Activated T-cell treated with anti-CD3 and anti-CD28 coated beads, Interleukin-2, amount 50 U/mL, for 1 hour (primary cell): ENCODE measurements at regions not wholly inside any gene's neighbourhood (a gene's known extent, or its start where the extent isn't known, plus 50 kb on each side); places are given as distances from the start of the nearest gene placed in this dataset.

Experiments used
- DNase-seq: peaks from one replicate; pipeline ENCODE4 v3.0.0-alpha.2; 2020

- no peak for DNase-seq
Observed at GRCh38 chr6:104572901-104573300, 286.8 kb downstream of the HACE1 start.

GRCh38 chr6:104566411-104566810 is 293.3 kb downstream of the HACE1 start:
- no peak for DNase-seq

- no peak for DNase-seq
Observed at GRCh38 chr6:104563306-104563705, 296.4 kb downstream of the HACE1 start.

- DNase-seq: no peak
Observed at GRCh38 chr6:104559435-104560202, 300.1 kb downstream of the HACE1 start.

DNA sequence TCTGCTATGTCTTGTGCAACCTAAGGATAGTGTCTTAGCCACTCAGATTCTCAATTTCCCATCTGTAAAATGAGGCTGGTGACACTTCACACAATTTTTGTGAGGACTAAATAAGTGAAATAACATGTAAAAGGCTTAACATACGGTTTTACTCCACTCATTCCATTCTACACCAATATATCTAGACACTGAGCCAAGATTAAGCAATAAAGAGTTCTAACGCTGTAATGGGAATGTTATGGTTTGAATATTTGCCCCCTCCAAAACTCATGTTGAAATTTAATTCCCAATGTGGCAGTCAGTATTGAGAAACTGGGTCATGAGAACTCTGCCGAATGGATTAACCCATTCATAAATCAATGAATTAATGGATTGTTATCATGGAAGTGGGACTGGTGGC is 301.0 kb downstream of the HACE1 start:
- no peak for DNase-seq

DNA sequence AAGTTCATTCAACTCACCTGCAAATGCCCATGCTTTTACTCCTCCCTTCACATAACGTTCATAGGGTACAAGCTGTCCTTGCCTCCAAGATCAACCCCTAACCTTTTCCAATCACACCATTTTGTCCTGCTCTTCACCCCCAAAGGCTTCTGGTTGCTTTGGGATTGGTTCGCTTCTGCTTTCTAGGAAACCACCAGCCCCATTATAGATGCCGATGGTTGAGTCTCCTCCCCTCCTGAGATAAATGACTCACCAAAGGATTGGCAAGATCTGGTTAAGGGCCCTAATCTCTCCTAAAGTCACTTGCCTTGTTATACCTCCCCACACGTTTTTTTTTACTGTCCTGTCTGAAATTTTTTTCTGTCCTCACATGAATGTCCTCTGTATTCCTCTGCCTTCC is 311.4 kb downstream of the HACE1 start:
- DNase-seq: no peak

DNA sequence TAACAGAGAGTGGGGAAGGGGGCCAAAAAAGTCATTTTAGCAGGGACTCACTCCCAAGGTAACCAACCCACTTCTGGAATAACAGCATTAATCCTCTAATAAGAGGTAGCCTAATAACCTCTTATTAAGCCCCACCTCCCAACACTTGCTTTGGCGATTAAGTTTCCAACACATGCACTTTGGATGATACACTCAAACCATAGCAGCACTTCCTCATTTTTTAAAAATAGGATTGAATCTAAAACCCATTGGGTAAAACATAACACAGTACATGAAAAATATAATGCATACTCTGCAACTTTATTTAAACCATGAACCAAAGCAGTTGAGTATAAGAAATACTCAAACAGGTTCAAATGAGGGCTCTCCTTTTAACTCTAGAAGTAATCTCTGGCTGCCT is 318.3 kb downstream of the HACE1 start:
- no peak for DNase-seq

DNA sequence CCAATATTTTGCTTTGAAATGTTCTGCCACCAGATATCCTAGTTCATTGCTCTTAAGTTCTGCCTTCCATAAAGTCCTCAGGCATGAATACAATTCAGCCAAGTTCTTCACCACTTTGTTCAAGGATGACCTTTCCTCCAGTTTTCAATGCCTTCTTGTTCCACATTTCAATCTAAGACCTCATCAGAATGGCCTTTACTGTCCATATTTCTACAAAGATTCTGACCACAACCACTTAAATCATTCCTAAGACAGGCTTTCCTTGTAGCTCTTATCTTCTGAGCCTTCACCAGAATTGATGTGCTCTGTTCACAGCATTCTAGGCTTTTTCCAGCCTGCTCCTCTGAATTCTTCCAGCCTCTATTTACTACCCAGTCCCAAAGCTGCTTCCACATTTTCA is 319.0 kb downstream of the HACE1 start:
- no peak for DNase-seq

DNA sequence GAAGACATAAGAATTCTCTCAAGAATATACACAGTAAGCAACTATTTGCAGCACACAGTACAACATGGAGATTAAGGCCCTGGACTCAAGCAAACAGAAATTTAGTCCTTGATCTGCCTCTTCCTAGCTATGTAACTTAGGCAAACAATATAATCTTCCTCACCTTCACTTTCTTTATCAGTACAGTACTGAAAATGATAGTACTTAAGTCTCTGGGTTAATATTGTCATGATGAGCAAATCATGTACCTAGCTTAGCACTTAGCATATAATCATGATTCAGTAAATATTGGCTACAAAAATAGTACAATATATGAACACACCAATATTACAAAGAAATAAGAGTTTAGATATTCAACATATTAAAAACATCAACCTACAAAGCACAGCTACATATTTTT is 320.5 kb downstream of the HACE1 start:
- DNase-seq: no peak

DNA sequence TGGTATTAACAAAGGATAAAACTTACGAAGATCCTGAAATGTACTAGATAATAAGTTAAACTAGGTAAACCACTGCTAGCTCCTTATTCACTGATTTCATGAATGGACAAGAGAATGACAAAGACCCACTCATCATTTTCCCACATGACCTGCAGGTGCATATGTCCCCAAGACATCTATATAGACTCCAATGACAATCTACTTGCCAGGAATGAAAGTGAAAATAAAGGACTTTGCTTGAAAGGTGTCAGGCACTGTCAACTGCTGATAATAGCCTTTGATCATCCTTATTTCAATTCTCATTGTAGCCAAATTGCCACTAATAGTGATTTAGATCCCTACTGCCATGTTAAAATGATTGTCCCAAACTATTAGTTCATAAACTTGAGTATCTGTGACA is 321.8 kb downstream of the HACE1 start:
- no peak for DNase-seq

DNA sequence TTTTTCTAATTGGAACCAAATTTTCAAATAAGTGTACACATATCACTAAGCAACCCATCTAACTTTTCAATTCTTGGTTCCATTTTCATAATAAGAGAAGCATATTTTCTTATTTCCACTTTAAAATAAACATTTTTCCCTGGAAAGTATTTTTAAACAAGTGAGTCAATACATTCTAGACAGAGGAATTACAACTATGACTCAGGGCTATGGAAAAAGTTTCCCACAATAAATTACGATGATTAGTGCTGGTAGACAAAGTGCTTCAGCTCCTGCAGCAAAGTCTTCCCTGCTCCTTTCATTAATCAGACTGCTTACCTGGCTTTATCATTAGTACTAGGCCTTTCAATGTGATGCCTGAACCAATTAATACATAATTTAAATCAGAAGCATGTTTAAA is 322.5 kb downstream of the HACE1 start:
- DNase-seq: no peak

DNA sequence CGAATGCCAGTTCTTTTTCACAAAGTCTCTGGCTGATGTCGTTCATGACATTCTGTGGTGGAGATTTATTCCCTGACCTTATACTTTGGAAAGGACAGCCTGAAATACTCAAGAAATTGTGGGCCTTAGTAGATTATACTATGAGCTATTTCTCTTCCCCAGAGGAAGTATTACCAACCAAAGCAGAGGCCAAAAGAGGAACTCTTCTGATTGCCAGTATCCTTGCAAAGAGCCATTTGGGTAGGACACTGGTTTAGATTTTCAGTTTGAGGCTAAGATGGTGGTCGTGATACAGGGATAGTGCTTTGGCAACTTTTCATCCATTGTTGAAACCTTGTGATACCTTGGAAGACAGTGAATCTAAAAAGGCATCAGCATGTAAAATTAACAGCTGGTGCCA is 327.3 kb downstream of the HACE1 start:
- no peak for DNase-seq

DNA sequence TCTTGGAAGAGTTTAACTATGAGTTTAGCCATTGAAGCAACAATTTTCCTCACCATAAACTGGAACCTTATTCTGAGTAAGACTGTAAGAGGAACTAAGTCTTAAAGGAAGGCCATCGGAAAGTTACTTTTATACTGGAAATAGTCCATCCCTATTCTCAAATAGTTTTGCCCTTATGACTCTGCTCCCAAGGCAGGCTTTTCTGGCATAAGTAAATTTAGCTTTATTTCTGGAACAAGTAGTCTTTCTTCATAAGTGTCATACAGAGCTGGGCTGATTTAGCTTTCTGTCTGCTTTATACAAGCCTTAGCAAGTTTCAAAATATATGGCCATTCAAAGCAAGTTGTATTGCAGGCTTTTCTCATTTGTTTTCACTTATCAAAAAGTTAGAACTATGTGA is 328.1 kb downstream of the HACE1 start:
- no peak for DNase-seq

DNA sequence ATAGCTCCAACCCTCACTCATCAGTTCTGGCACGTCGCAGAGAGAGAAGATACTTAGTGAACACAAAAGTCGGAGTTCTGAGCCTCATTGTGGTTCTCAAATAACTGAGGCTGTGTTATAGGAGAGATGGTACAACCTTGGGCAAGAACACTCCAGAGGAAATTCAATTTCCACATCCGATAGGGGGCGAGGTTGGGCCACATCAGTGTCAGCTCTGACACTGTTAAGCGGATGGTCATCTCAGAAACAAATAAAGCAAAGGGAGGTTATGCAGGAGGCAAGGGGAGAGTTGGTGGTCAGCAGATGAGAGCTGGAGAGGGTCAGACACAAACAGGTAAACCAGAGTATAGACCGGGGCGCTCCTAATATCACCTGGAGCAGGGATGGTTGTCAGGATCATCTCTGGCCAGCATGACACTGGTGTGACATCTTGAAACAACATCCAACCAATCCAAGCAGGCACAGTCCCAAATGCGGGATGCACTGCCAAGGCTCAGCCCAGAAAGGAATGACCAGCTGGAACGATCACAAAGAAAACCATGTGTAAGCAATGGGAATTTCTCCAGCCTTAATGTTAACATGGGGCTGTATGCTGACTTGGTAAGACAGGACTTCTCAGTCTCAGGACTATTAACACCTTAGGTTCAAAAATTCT is 331.8 kb downstream of the HACE1 start:
- DNase-seq: no peak

DNA sequence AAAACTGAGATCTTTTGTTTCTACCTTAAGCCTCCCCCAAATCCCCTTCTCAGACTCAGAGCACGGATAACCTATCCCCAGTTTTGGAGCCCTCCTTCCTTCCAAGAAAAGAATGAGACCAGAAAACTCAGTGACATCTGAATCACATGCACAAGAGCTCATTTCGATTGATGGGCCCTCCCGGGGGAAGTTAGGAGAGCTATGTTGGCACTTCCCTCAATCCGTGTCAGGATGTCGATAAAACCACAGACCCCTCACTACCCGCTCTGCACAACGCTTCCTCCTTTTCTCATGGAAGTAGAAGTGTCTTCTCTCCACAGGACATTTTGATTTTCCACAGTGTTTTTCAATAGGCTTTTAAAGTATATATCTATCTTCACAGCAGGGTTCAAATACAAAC is 332.4 kb downstream of the HACE1 start:
- no peak for DNase-seq

GRCh38 chr6:104526376-104526775 is 333.3 kb downstream of the HACE1 start:
- DNase-seq: no peak

- DNase-seq: peak; percentile 61
Observed at GRCh38 chr6:104525677-104526322, 333.9 kb downstream of the HACE1 start.

DNA sequence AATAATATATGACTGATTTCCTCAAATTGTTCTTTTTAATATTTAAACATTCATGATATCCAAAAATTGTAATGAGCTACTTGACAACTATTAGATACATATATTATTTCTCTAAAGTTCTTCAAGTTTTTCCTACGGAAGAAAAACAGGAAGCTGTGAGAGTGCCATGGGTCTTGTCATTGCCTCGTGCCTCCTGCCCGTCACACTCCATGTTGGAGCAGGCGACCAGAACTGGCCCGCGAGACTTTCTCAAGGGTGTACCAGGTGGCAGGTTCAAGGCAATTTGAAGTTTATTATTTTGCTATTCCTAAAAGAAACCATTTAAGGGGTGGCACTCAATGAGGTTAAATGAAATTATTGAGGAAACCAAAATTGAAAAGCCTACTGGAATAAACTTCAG is 337.2 kb downstream of the HACE1 start:
- no peak for DNase-seq

GRCh38 chr6:104521176-104521575 is 338.5 kb downstream of the HACE1 start:
- DNase-seq: no peak

DNA sequence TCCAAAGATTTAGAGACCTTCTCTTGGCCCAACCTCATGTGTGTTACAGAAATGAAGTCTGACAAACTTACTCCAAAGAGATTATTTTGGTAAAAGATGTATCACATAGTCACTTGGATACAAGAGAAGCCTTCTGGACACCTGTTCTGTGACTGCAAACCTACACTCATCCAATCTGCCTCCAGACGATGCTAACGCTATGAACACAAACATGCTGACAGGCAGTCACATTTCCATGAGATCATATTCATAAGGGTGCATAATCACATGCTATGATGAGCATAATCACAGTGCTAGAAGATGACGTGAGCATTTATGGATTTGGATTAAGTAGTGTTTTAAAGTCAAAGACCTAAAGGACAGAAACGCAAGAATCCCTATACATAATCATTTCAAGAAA is 340.2 kb downstream of the HACE1 start:
- DNase-seq: no peak

- no peak for DNase-seq
Observed at GRCh38 chr6:104509355-104509754, 350.4 kb downstream of the HACE1 start.

GRCh38 chr6:104506429-104506828 is 353.3 kb downstream of the HACE1 start:
- no peak for DNase-seq

GRCh38 chr6:104505838-104506237 is 353.9 kb downstream of the HACE1 start:
- DNase-seq: no peak

- no peak for DNase-seq
Observed at GRCh38 chr6:104500265-104500664, 359.5 kb downstream of the HACE1 start.
